ENCODE measurements at regions not wholly inside any gene's neighbourhood (a gene's known extent, or its start where the extent isn't known, plus 50 kb on each side); places are given as distances from the start of the nearest gene placed in this dataset.

DNA sequence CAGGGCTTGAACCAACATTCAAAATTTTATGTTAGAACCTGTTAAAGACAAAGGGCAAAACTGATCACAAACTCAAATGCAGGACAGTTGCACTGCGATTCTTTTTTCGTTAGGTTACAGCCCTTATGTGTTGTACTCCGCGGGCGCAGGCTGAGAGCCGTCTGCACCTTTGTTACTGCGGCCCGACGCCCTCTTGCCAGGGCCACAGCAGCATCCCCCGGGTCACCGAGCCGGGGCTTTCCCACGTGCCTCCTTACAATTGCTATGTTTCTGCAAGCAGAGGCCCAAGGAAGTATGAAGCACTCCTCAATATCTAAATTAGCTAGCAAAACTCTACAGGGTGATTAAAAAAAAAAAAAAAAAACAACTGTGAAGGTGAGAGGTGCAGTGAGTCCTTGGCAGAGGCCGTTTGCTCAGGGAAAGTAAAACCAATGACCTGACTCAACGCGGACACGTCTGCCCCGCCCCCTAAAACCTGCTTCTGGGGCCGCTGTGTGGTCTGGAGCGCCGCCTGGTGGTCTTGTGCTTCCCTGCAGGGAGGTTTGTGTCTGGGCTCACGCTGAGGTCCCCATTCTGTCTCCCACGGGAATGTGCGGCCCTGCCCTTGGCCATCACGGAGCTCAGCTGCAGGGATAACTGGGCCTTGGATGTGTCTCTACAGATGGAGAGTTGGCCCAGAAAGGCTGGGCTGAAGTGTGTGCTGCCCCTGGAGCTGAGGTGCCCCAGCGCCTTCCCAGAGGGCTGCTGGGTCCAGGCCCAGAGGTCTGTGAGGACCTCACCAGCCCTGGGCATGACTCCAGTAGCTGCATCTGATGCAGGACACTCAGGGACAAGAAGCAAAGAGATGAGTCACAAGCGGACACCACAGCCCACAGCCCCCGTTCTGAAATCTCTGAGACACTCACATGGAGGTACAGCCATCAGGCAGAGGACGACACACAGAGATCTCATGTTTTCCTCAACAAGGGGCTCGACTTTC lies 418.5 kb downstream of the TMEM121 start (continued):
- TF ChIP-seq ZNF547 (CRISPR knock-in tag; IDR thresholded peaks at IDR 0.05) (no peak), ZNF512B (CRISPR knock-in tag; IDR thresholded peaks at IDR 0.05; ENCODE audit: borderline replicate concordance) (peak; percentile 62; the same call in 1 of the 2 replicates), ZNF619 (CRISPR knock-in tag; IDR thresholded peaks at IDR 0.05) (peak; percentile 61; the same call in 1 of the 2 replicates), GABPB1 (CRISPR knock-in tag; IDR thresholded peaks at IDR 0.05) (peak; percentile 36; the same call in 1 of the 2 replicates), MAZ (IDR thresholded peaks at IDR 0.05; ENCODE audit: borderline replicate concordance, low read depth, low read length) (0 out of 2 replicates have a peak, but pooled peaks have one; percentile 38), MAZ (CRISPR knock-in tag; IDR thresholded peaks at IDR 0.05; ENCODE audit: low read depth) (0 out of 2 replicates have a peak, but pooled peaks have one; percentile 19), GATA4 (IDR thresholded peaks at IDR 0.05; ENCODE audit: borderline replicate concordance, low read depth) (no peak), MXI1 (IDR thresholded peaks at IDR 0.05; ENCODE audit: borderline replicate concordance, low read depth, low read length) (peak; percentile 34; the same call in 1 of the 3 replicates), CBX5 (CRISPR knock-in tag; IDR thresholded peaks at IDR 0.05; ENCODE audit: borderline replicate concordance) (no peak), MEF2D (CRISPR knock-in tag; IDR thresholded peaks at IDR 0.05) (no peak), TFDP1 (CRISPR knock-in tag; IDR thresholded peaks at IDR 0.05; ENCODE audit: borderline replicate concordance) (0 out of 2 replicates have a peak, but pooled peaks have one; percentile 27), ASH2L (IDR thresholded peaks at IDR 0.05; ENCODE audit: insufficient read length, low read depth, low read length) (peak; percentile 23), STAG1 (CRISPR knock-in tag; IDR thresholded peaks at IDR 0.05) (peak; percentile 96), SAP130 (CRISPR knock-in tag; IDR thresholded peaks at IDR 0.05; ENCODE audit: low read depth) (peak; percentile 45; the same call in 1 of the 2 replicates), RBFOX2 (IDR thresholded peaks at IDR 0.05; ENCODE audit: low read depth, low read length) (no peak), SP140L (CRISPR knock-in tag; IDR thresholded peaks at IDR 0.05; ENCODE audit: borderline replicate concordance) (no peak), ZNF326 (CRISPR knock-in tag; IDR thresholded peaks at IDR 0.05; ENCODE audit: borderline replicate concordance) (no peak), ZSCAN12 (CRISPR knock-in tag; IDR thresholded peaks at IDR 0.05) (no peak), ZMAT5 (CRISPR knock-in tag; IDR thresholded peaks at IDR 0.05; ENCODE audit: borderline replicate concordance, low read depth) (no peak), CENPT (CRISPR knock-in tag; IDR thresholded peaks at IDR 0.05; ENCODE audit: low read depth) (no peak), CTCF (CRISPR knock-in tag; IDR thresholded peaks at IDR 0.05) (peak; percentile 97), AGO2 (optimal IDR thresholded peaks at IDR 0.05; ENCODE audit: low read depth, low read length) (no peak)

Data from HepG2 (cell line).